ENCODE measurements at regions not wholly inside any gene's neighbourhood (a gene's known extent, or its start where the extent isn't known, plus 50 kb on each side); places are given as distances from the start of the nearest gene placed in this dataset.

DNA sequence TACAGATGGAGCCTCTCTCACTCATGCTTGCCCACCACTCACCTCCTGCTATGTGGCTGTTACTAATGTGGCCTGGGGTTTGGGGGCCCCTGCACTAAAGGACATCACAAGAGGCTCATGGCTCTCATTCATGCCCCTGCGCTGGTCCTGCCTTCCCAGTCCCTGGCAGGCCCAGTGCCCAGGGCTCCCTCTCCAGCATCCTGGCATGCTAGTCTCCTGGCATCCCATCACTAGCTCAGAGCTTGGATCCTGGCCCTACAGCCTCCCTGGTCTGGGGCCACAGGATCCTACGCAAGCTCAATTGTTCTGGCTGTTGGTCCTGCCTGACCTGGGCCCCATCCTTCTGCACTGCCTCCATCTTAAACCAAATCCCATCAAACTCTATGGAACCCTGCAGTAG, 685.4 kb downstream of the PTPRU start:
- TF ChIP-seq L3MBTL2 (conservative IDR thresholded peaks at IDR 0.05) (no peak), FOXM1 (IDR thresholded peaks at IDR 0.05; ENCODE audit: borderline replicate concordance) (no peak), HDGF (IDR thresholded peaks at IDR 0.05; ENCODE audit: borderline replicate concordance) (no peak), ZNF384 (IDR thresholded peaks at IDR 0.05) (no peak), FOXA1 (IDR thresholded peaks at IDR 0.05) (no peak), LEF1 (IDR thresholded peaks at IDR 0.05; ENCODE audit: borderline replicate concordance) (no peak), SP1 (IDR thresholded peaks at IDR 0.05) (no peak), TARDBP (IDR thresholded peaks at IDR 0.05) (no peak), BHLHE40 (IDR thresholded peaks at IDR 0.05; ENCODE audit: borderline replicate concordance) (no peak)
- TF ChIP-seq, protein P1, sequence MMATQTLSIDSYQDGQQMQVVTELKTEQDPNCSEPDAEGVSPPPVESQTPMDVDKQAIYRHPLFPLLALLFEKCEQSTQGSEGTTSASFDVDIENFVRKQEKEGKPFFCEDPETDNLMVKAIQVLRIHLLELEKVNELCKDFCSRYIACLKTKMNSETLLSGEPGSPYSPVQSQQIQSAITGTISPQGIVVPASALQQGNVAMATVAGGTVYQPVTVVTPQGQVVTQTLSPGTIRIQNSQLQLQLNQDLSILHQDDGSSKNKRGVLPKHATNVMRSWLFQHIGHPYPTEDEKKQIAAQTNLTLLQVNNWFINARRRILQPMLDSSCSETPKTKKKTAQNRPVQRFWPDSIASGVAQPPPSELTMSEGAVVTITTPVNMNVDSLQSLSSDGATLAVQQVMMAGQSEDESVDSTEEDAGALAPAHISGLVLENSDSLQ (IDR thresholded peaks at IDR 0.05) = no peak
